GM18498 (cell line): ENCODE measurements at regions not wholly inside any gene's neighbourhood (a gene's known extent, or its start where the extent isn't known, plus 50 kb on each side); places are given as distances from the start of the nearest gene placed in this dataset.

Experiments used
- ATAC-seq: cut with Tn5 transposase; IDR thresholded peaks from one replicate; pipeline ENCODE4 v1.9.1; 2021; ENCODE audit warnings: mild to moderate bottlenecking, moderate library complexity; ENCODE audit not compliant: unreplicated experiment

DNA sequence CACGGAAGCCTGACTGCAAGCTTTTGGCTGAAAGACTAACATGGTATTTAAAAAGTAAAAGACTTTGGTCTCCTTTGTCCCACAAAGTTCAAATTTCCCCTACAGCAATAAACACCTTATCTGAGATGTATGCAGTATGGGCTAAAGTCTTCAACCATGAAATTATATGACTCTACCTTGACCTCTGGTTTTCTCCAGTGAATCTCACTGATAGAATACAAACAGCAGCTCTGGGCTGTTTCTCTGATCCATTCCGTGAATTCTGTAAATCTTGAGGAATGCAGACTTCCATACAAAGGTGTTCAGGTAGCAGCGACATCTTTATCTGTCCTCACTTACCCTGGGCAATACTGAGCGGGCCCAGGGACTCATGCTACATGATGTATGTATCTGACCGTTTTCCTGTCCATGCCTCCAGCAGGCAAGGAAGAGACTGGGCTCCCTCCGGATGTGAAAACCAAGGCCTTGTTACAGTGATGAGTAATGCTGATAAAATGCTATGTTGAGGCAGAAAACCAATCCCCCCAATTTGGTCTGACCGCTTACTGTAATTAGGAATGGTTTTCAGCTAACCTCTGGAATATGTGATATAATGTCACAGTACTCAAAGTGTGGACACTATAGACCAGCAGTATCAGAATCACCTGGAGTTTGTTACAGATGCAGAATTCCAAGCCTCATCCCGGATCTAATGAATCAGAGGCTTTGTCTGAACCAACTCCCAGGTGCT lies 589.8 kb downstream of the HS3ST4 start:
- ATAC-seq: no peak

DNA sequence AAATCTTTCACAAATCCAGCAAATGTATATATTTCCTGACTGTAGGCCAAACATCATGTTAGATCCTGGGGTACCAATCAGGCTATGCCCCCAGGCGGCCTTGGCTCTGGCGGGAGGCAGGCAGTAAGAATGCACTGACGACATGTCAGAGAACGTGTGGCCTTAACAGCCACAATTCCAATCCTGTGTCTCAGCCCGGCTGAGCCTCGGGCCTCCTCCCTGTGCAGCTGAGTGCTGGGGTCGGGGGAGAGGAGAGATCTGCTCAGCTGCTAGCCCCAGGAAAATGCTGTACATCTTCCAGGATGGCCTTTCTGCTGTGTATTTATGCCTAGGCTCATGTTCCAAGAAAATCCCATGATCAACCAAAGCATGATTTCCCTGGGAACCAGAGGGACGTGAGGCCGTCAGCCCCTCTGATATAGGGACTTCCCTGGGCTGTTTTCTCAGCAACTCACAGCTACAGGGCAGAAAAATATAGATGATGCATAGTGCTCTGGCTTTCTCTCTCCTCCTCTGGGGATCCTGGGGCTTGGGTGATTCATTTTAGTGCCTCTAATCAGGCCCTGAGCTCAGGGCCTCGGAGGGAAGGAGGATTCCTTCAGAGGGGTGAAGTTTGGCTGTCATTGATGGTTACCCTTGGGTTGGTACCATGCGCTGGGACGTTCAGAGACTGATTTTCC lies 604.0 kb downstream of the HS3ST4 start:
- ATAC-seq: no peak

DNA sequence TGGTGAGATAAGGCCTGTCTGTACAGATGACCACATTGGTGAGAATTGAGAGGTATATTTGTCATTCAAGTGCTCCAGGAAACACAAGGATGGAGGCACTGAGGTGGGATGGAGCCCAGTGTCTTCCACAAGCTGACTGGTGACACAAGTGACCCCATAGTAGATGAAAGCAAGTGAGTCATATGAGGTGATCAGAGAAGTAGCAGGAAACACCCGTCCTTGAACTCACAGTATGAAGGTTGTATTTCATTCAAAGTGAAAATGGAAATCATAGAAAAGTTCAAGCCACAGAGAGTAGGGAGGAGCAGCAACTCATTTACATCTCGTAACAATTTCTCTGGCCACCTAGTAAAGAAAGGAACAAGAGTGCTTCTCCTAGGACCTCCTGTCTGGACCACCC lies 609.8 kb downstream of the HS3ST4 start:
- ATAC-seq: no peak

DNA sequence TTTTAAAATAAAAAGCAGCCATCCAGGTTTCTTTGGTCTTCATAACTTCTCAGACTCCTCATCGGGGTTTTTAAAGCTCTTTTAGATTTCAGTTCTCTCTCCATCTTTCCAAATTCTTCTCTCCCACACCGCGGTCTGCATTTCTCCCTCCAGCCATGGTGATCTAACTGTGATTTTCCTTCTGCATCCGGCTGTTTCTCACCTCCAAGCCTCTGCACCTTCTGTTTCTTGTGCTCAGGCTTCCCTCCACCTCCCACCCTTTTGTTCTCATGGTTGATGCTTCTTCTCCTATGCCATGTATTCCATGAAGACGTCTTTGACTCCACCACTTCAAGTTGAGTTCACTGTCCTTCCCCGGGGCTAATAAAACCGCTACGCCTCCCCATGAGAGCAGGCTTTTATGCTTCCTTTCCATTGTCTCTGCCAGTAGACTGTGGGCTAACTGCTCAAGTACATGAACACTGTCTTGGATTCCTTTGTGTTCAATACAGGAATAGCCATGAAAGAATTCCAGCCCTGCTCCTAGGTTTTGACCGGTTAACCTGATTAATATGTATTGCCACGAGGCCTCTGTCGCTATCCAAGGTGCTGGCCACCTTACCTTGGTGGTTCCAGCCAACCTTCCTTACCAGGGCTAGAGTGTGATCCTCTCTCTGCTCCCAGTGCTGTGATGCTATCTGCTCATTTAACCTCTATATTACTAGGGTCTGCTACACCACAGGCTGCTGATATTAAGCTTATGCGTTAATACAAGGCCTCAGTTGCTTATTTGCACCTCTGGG lies 625.1 kb downstream of the HS3ST4 start:
- no peak for ATAC-seq

DNA sequence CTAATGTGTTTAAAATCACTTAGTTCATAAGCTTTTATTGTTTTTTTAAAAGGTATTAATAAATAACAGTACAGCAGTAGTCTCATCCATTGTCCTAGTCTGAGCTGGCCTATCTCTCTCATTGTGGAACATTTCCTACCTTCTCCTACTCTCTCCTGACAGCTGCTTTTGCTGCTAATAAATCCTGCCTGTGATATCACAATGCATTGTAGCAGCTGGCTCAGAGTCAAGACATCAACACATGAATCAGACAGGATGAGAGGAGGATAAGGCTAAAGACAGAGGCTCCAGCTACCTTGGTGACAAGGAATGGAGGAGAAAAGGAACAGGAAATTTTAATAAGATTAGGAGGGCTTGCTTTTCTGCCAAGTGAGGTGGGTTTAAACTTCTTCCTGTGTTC lies 626.1 kb downstream of the HS3ST4 start:
- ATAC-seq: no peak

DNA sequence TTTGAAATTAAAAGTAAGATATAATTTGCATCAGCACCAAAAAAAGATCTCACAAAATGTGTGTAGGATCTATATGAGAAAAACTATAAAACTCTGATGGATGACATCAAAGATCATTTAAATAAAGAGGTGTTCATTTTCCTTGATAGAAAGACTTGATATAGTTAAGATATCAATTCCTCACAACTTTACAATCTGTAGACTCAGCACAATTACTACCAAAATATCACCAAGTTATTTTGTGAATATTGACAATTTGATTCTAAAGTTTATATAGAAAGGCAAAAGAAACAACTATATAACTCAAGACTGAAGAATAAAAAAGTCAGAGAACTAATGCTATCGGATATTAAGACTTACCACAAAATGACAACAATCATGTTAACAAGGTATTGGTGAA lies 638.9 kb downstream of the HS3ST4 start:
- ATAC-seq: no peak

DNA sequence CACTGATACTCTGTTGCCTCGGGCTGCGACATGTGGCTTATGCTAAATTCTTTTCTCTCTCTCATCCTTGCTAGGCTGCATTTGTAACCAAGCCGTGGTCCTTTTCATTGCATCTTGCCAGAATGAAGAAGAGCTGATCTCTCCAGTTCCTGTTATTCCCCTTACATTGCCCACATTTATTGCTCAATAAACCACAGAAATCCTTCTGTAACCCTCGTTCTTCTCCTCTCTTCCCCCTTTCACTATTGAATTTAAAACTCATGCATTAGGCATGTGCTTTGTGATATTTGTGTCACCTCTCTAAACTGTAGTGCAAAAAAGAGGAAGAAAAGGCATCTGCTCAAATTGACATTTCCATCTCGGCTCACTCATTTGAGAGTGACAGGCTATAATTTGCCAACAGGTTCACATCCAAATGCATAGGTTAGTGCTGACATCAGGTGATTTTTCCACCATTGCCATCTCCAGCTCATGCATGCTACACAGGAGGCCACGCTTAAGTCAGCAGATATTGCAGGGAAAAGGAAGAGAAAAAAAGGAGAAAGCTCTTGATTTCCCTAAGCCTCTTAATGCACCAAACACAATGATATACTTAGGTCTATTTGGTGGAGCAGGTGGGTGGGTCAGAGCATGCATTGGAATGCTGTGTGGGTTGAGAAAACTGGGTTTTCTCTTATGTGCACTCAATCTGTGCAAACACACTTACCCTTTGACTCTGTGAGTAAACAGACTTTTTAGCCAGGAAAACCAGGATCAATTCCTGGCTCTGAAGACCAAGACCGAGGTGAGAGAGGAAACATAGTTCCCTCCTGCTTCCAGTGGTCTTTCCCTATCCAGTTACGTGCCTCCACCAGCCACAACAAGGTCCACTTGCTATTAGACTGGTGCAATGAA lies 642.7 kb downstream of the HS3ST4 start:
- no peak for ATAC-seq

DNA sequence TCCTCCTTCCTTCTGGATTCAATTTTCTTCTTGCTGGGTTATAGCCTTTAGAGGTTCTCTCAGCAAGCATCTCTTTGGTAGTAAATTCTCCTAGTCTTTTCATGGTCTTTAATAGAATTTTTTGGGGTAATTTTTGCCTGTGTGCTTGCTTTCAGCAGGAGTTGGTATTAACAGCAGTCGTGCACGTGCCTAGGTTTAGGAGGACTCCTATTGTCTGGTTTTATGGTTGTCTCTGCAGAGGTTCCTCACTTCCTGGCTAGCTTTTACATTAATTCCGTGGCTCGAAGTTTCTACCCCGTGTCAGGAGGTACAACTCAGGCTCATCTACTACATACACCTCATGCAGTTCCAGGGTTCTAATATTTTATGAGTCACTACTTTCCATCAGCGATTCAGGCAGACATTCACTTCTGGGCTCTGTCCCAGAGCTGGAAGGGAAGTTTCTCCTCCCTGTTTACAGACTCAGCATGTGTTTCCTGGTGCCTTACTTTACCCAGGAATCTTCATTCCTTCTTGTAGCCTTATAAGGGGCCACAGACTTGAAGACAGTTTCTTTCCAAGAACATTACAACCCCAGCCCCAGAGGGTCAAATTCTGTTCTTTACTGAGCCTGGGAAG lies 643.6 kb downstream of the HS3ST4 start:
- ATAC-seq: no peak

DNA sequence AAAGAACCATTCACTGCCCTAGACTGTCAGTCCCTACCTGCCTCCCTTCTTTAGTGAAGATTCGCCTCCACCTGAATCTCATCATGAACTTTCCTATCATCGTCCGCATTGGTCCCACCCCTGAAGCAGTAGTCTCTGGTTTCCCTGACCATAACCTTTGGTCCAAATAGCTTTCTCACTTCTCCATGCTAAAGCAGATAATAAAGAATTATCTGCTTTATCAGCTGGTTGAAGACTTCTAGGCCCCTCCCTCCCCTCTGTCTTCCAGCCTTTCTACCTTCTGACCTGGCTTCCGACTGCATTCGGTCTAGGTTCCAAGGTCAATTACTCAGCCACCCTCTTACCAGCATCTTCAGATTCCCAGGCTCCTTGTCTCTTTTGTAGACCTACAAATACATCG lies 650.9 kb downstream of the HS3ST4 start:
- ATAC-seq: no peak

DNA sequence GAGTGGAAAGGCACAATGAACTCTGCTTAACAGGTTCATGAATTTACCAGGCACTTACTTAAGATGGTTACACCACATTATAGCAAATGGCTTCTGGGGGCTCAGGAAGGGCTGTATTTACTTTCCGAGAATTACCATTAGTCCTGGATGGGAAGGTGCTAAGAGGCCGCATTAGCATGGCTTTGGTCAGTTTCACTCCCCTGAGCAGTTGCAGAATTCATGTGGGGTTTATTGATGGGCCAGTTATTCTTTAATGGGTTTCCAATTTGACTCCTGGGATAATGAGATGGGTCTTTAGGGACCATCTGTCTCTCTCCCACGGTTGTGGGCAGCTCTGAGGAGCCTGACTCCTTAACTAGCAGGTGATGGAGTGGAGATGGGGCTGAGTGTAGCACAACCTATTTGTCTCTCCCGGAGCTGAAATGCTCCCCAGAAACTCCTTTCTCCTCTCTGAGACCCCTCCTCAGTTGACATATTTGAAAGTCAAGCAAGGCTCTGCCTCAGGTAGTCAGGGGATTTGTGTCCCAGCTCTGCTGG lies 652.5 kb downstream of the HS3ST4 start:
- ATAC-seq: no peak

DNA sequence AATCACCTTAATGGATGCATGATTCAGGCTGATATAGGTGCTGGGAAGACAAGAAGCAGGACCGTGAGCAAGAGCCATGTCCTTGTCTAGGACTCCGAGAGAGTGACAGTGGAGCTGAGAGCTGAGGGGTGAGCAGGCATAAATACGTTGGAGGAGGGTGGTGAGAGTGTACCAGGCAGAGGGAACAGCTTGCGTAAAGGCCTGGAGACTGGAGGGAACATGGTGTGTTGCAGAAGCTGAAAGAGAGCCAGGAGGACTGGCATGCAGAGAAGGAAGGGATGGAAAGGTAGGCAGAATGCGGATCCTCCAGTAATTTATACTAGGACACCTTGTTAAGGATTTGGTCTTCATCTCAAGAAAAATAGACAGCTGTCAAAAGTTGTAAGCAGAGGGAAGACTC lies 653.2 kb downstream of the HS3ST4 start:
- ATAC-seq: no peak

DNA sequence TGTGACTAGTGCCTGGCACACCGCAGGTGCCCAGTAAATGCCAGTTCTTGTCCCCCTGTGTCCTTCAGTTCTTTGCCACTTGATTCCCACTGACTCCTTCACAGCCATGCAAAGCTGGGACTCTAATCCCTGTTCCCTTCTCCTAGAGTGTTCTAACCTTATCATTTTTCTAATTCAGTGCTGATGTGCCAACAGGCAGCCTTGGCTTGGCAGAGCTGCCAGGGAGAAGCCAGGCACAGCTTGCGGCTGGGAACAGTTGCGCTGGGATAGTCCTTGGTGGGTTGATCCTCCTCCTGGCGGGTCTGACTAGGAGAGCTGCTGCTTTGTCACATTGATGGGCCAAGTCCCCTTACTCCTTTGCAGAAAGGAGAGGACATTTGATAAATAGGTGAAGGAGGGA lies 654.2 kb downstream of the HS3ST4 start:
- ATAC-seq: no peak

DNA sequence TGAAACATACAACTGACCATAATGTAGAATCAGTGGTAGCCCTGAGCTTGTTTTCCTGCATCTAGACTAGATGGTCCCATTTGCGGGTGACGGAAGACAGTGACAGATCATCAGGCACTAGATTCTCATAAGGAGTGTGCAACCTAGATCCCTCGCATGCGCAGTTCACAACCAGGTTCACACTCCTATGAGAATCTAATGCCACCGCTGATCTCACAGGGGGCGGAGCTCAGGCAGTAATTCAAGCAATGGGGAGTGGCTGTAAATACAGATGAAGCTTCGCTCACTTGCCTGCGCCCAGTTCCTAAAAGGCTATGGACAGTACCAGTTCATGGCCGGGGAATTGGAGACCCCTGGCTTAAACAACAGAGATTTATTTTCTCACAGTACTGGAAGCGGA lies 656.3 kb downstream of the HS3ST4 start:
- ATAC-seq: no peak

DNA sequence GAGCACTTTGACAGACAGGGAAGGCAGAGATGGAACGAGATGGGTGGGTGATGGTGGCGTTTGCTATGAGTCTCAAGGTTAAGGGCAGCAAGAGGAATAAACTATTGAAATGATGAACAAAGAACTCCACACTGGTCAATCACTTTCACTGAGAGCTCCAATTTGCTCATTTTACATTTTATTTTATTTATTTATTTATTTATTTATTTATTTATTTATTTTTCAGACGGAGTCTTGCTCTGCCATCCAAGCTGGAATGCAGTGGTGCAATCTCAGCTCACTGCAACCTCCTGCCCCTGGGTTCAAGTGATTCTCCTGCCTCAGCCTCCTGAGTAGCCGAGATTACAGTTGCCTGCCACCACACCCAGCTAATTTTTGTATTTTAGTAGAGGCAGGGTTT lies 669.1 kb downstream of the HS3ST4 start:
- no peak for ATAC-seq

DNA sequence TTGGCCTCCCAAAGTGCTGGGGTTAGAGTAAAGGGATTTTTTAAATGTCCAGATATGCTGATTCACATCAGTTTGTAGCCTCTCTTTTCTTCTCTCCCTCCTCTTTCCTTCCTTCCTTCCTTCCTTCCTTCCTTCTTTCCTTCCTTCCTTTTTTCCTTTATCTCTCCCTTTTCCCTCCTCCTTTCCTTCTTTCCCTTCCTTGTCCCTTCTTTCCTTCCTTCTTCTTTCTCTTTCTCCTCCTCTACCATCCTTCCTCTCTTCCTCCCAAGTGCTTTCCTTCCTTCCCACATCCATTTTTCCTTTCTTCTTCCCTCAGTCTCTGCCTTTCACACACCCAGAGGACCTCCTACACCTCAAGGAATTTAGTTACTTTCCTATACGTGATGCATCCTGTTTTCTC lies 671.8 kb downstream of the HS3ST4 start:
- no peak for ATAC-seq

DNA sequence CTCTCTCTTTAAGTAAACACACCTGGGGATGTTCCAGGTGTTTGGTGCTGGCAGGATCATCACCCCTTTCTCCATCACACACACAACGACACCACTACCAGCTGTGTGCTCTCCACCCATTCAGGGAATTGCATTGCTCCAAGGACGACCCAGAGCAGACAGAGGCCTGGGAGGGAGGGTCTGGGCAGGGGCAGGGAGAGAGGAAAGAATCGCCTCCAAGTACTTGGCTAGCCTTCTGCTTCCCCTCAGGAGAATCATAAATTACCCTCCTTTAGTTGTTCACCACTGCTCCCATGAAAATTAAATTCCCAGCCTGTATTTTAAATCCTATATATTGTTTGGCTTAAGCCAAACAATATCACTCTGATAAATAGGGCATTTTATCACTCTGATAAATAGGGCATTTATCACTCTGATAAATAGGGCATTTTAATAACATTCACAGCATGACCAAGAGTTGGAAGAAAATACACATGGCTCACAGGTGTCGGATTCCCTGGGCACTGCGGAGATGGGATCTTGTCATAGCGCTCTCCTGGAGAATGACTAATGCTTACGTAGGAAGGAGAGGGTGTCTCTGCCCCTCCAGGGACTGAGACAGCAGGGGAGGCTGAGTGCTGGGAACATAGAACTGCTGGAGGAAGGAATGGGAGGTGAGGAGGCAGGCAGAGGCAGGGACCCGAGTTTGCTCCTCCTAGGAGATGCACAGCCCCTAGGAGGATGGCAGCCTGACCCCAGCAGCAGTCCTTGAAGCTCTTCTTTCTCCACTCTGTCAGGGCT lies 673.6 kb downstream of the HS3ST4 start:
- no peak for ATAC-seq

DNA sequence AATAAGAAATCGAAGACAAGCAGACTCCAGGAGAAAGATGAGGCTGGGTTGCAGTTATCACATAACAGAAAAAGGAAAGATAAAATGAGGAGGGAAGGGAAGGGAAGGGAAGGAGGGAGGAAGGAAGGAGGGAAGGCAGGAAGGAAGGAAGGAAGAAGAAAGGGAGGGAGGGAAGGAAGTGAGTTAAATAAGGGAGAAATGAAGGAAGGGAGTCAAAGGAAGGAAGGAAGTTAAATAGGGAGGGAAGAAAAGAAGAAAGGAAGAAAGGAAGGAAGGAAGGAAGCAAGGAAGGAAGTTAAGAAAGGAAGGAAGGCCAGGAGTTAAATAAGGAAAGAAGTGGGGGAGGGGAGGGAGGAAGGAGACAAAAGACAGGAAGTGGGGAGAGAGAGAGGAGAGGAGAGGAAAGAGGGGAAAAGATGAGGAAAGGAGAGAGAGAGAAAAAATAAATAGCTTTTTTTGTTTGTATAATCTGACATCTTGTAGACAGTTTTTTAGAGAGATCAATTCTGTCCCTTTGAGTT lies 679.6 kb downstream of the HS3ST4 start:
- no peak for ATAC-seq

DNA sequence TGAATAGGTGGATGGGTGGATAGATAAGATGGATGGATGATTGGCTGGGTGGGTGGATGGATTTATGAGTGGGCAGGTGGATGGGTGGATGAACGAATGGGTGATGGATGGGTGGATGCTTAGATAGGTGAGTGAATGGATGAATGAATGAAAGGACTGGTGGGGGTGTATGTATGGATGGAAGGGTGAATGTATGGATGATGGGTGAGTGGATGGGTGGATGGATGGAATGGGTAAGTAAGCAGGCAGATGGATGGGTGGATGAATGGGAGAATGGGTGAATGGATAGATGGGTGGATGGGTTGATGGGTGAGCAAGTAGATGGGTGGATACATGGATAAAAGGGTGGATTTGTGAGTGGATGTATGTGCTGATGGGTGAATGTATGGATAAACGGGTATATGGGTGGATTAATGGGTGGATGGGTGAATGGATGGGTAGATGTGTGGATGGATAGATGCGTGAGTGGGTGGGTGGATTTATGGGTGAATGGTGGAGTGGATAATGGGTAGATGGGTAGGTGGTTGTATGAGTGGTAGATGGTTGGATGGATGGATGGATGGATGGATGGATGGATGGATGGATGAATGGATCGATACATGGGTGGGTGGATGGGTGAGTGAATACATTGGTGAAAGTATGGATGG lies 682.6 kb downstream of the HS3ST4 start:
- ATAC-seq: no peak

DNA sequence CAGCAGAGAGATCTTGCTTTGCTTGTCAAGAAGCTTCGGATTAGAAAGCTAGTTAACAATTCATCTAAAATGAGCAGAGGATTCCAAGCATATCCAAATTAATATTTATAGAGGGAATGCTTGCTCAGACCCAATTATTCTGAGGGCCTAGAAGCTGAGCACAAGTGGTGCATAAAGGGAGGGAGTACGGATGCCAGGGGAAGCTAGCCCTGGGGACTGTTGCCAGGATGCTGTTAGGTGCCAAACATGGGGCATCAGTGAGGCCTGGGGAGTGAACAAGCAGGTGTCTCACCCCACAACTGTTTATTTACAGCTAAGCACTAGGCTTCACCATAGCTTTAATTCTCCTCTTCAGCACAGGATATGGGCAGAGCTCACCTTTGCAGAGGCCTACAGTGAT lies 684.1 kb upstream of the C16orf82 start:
- no peak for ATAC-seq
